Transverse colon (tissue), 4 donors: ENCODE measurements at regions not wholly inside any gene's neighbourhood (a gene's known extent, or its start where the extent isn't known, plus 50 kb on each side); places are given as distances from the start of the nearest gene placed in this dataset.

ENCODE experiments used
- DNase-seq: peaks from one replicate; pipeline ENCODE4 v3.0.0-alpha.2; 2019
- H3K27ac ChIP-seq, 4 donors: fragments of 200-600 bp; sonication (generic); 2 replicates each; pipeline ENCODE4 v1.5.1; 2016 to 2018; ENCODE audit warnings: inconsistent platforms in 4 of 4
- H3K27me3 ChIP-seq: fragments of 200-600 bp; sonication (generic); 2 replicates; pipeline ENCODE4 v1.5.1; 2017; ENCODE audit warnings: inconsistent platforms
- H3K36me3 ChIP-seq, 4 donors: fragments of 200-600 bp; sonication (generic); 2 replicates each; pipeline ENCODE4 v1.5.1; 2017 to 2019; ENCODE audit warnings: inconsistent platforms in 4 of 4
- H3K4me1 ChIP-seq, 4 donors: fragments of 200-600 bp; sonication (generic); 2 replicates each; pipeline ENCODE4 v1.5.1; 2017 to 2020; ENCODE audit warnings: inconsistent platforms in 4 of 4
- H3K4me3 ChIP-seq, 4 donors: fragments of 200-600 bp; sonication (generic); 1 replicate in 1 of 4; 2 replicates in 3 of 4; pipeline versions ENCODE4 v1.5.1 to v1.6.1; 2017 to 2019; ENCODE audit warnings: inconsistent platforms in 4 of 4
- H3K9me3 ChIP-seq, 2 donors: fragments of 200-600 bp; sonication (generic); 2 replicates each; pipeline ENCODE4 v1.5.1; 2017 to 2019; ENCODE audit warnings: inconsistent platforms in 2 of 2
- CTCF ChIP-seq, 5 experiments: fragments of 200-600 bp in 3 of 5; fragments of 450-650 bp in 2 of 5; sonication (generic) in 3 of 5; IDR thresholded peaks; 1 replicate in 2 of 5; 2 replicates in 3 of 5; pipeline ENCODE4 v1.5.1; 2016 to 2017; ENCODE audit warnings: antibody characterized with exemption in 5 of 5, inconsistent platforms in 3 of 5, mild to moderate bottlenecking in 2 of 5, moderate library complexity in 1 of 5
- EP300 ChIP-seq: sonication (generic); formaldehyde crosslinking; IDR thresholded peaks from one replicate; pipeline ENCODE4 v1.6.1; 2017; ENCODE audit warnings: antibody characterized with exemption, low read depth
- POLR2A ChIP-seq: fragments of 450-650 bp; IDR thresholded peaks from one replicate; pipeline ENCODE4 v1.6.1; 2016; ENCODE audit warnings: antibody characterized with exemption, mild to moderate bottlenecking, moderate library complexity
- POLR2AphosphoS5 ChIP-seq, 3 donors: sonication (generic); formaldehyde crosslinking; IDR thresholded peaks; one replicate each; pipeline ENCODE4 v1.6.1; 2016; ENCODE audit warnings: antibody characterized with exemption in 3 of 3
- WGBS, 2 donors: methylation state at CpG; one replicate each; pipeline ENCODE4 v1.1.5; 2018; ENCODE audit warnings: low coverage in 1 of 2; 5-methylcytosine and 5-hydroxymethylcytosine counted together
- in situ Hi-C, 4 donors: fragments of 200-750 bp; cut with MboI; loops; one replicate each; pipeline versions ENCODE4 v1.15.0 to v1.15.1; 2017; ENCODE audit warnings: low sequenced_read_pairs in 3 of 4, low pct_ligation_motif_present in 1 of 4, low pct_unique_long_range_greater_than_20kb in 1 of 4
- intact Hi-C: fragments of 100-400 bp; cut with DNase I; formaldehyde crosslinking; loops from one replicate; pipeline ENCODE4 v1.15.1; 2023; ENCODE audit warnings: low total_unique reads

GRCh38 chr11:26834601-26835000 is 112.7 kb upstream of the SLC5A12 start:
- Histone ChIP-seq H3K9me3 (no peaks in the 10 kb centered on the region), H3K27ac (no peak overlapping the region), H3K36me3 (no peaks in the 10 kb centered on the region), H3K4me3 (no peak overlapping the region), H3K27me3 (no peaks in the 10 kb centered on the region), H3K4me1 (no peaks in the 10 kb centered on the region)
- DNase-seq: no peak
- intact Hi-C loops: no loop called here
- in situ Hi-C loops: no loop called here
- TF ChIP-seq EP300: no peak
- no peak for TF ChIP-seq CTCF (IDR thresholded peaks at IDR 0.05)
- no peak for TF ChIP-seq POLR2A
- no peak for TF ChIP-seq POLR2AphosphoS5 (IDR thresholded peaks at IDR 0.05)

- DNase-seq: no peak
- TF ChIP-seq POLR2AphosphoS5 (IDR thresholded peaks at IDR 0.05): no peak
- no peak for TF ChIP-seq EP300
- TF ChIP-seq POLR2A: no peak
- no peak for TF ChIP-seq CTCF (IDR thresholded peaks at IDR 0.05)
- intact Hi-C loops: no loop called here
- no peaks in the 10 kb centered on the region for H3K9me3 ChIP-seq
- no peaks in the 10 kb centered on the region for H3K27me3 ChIP-seq
- no peaks in the 10 kb centered on the region for H3K4me1 ChIP-seq
- H3K36me3 ChIP-seq: no peaks in the 10 kb centered on the region
- in situ Hi-C loops: no loop called here
- no peak overlapping the region for H3K4me3 ChIP-seq
- H3K27ac ChIP-seq: no peak overlapping the region
- 89 to 98% methylated on average over 3 of the region's 3 CpGs for WGBS, 2 donors
Measured at GRCh38 chr11:26835611-26836010, 113.8 kb upstream of the SLC5A12 start.

GRCh38 chr11:26837154-26837553 is 115.3 kb upstream of the SLC5A12 start:
- 81 to 88% methylated on average over 2 of the region's 2 CpGs for WGBS, 2 donors
- intact Hi-C loops: no loop called here
- H3K27me3 ChIP-seq: no peaks in the 10 kb centered on the region
- peaks cover 0 to 7% (median 0%) of the 10 kb centered on the region in 4 donors for H3K4me1 ChIP-seq
- in situ Hi-C loops: no loop called here
- H3K36me3 ChIP-seq: no peaks in the 10 kb centered on the region
- H3K9me3 ChIP-seq: no peaks in the 10 kb centered on the region
- H3K27ac ChIP-seq: no peak overlapping the region
- TF ChIP-seq POLR2AphosphoS5 (IDR thresholded peaks at IDR 0.05) (no peak), POLR2A (no peak), EP300 (no peak), CTCF (IDR thresholded peaks at IDR 0.05) (no peak)
- no peak overlapping the region for H3K4me3 ChIP-seq
- no peak for DNase-seq

GRCh38 chr11:26839911-26840698 is 118.2 kb upstream of the SLC5A12 start:
- intact Hi-C loops: no loop called here

More at GRCh38 chr11:26839911-26840698, 118.2 kb upstream of the SLC5A12 start:
- no peaks in the 10 kb centered on the region for H3K27me3 ChIP-seq
- WGBS, 2 donors: 80 to 95% methylated on average over 2 to 3 of the region's 3 CpGs
- H3K36me3 ChIP-seq: no peaks in the 10 kb centered on the region
- no peak for TF ChIP-seq POLR2AphosphoS5 (IDR thresholded peaks at IDR 0.05)
- TF ChIP-seq POLR2A: no peak
- TF ChIP-seq CTCF (IDR thresholded peaks at IDR 0.05): no peak
- TF ChIP-seq EP300: no peak
- H3K4me1 ChIP-seq: peaks cover 0 to 10% (median 0%) of the 10 kb centered on the region in 4 donors
- H3K4me3 ChIP-seq: no peak overlapping the region
- H3K27ac ChIP-seq: no peak overlapping the region
- no peaks in the 10 kb centered on the region for H3K9me3 ChIP-seq
- in situ Hi-C loops: no loop called here
- DNase-seq: no peak
